PFSK-1 (cell line): ENCODE measurements at regions not wholly inside any gene's neighbourhood (a gene's known extent, or its start where the extent isn't known, plus 50 kb on each side); places are given as distances from the start of the nearest gene placed in this dataset.

ENCODE experiments used
- SIN3A ChIP-seq: IDR thresholded peaks from 2 replicates; pipeline ENCODE4 v1.6.1; 2012; ENCODE audit warnings: mild to moderate bottlenecking, low read length, moderate library complexity, borderline replicate concordance; ENCODE audit not compliant: insufficient read depth
- TAF1 ChIP-seq: IDR thresholded peaks from 2 replicates; pipeline ENCODE4 v1.6.1; 2012; ENCODE audit warnings: low read length, control low read depth, borderline replicate concordance; ENCODE audit not compliant: insufficient read depth
- TF ChIP-seq, protein P1 (sequence below), 2 experiments: IDR thresholded peaks; 2 replicates each; pipeline versions ENCODE4 v1.6.1 to v1.8.0; 2011 to 2012; ENCODE audit warnings: low read depth in 2 of 2, low read length in 2 of 2, control low read depth in 1 of 2, inconsistent platforms in 1 of 2, mild to moderate bottlenecking in 1 of 2, moderate library complexity in 1 of 2; ENCODE audit not compliant: insufficient read depth in 1 of 2

DNA sequence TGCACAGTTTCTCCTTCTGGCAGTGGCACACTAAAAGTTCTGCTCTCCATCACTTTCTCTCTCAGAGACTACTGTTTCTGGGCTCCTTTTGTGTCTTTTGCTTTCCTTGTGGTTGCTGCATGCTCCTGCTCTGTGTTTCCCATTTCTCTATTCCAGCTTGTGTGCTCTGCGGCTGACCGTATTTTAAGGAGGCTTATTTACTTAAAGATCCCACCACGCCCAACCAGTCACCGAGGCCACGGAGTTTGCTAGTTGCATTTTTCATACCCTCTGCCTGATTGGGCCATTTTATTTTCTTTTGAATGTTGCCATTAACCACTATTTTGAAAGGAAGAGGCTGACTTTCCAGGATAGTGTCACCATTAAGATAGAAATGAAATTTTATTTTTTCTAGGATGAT is 626.4 kb upstream of the MMS22L start:
- TF ChIP-seq, protein P1, sequence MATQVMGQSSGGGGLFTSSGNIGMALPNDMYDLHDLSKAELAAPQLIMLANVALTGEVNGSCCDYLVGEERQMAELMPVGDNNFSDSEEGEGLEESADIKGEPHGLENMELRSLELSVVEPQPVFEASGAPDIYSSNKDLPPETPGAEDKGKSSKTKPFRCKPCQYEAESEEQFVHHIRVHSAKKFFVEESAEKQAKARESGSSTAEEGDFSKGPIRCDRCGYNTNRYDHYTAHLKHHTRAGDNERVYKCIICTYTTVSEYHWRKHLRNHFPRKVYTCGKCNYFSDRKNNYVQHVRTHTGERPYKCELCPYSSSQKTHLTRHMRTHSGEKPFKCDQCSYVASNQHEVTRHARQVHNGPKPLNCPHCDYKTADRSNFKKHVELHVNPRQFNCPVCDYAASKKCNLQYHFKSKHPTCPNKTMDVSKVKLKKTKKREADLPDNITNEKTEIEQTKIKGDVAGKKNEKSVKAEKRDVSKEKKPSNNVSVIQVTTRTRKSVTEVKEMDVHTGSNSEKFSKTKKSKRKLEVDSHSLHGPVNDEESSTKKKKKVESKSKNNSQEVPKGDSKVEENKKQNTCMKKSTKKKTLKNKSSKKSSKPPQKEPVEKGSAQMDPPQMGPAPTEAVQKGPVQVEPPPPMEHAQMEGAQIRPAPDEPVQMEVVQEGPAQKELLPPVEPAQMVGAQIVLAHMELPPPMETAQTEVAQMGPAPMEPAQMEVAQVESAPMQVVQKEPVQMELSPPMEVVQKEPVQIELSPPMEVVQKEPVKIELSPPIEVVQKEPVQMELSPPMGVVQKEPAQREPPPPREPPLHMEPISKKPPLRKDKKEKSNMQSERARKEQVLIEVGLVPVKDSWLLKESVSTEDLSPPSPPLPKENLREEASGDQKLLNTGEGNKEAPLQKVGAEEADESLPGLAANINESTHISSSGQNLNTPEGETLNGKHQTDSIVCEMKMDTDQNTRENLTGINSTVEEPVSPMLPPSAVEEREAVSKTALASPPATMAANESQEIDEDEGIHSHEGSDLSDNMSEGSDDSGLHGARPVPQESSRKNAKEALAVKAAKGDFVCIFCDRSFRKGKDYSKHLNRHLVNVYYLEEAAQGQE (IDR thresholded peaks at IDR 0.05; ENCODE audit: insufficient read depth in 1 of 2, low read depth in 2 of 2, low read length in 2 of 2) = no peak
- no peak for TF ChIP-seq SIN3A
- no peak for TF ChIP-seq TAF1
